B cell (primary cell): ENCODE measurements at regions not wholly inside any gene's neighbourhood (a gene's known extent, or its start where the extent isn't known, plus 50 kb on each side); places are given as distances from the start of the nearest gene placed in this dataset.

Experiments used
- ATAC-seq: fragments of 200-7000 bp; cut with Tn5 transposase; one replicate; pipeline ENCODE4 v1.10.0; 2021; ENCODE audit warnings: low read depth, mild to moderate bottlenecking, moderate number of reproducible peaks, moderate library complexity
- CTCF ChIA-PET: fragments of 350-600 bp; sonication (Branson Sonifier 250); formaldehyde crosslinking; loops from one replicate; lab custom pipeline; 2021; ENCODE audit warnings: antibody characterized with exemption, inconsistent platforms; lab: Charles Lee
- POLR2A ChIA-PET: fragments of 350-600 bp; sonication (Branson Sonifier 250); formaldehyde crosslinking; loops from one replicate; lab custom pipeline; 2021; ENCODE audit warnings: antibody characterized with exemption; lab: Charles Lee
- DNase-seq: peaks from one replicate; pipeline ENCODE4 v3.0.0; 2013
- H2AFZ ChIP-seq: 2 replicates; pipeline ENCODE4 v1.6.1; 2012; ENCODE audit warnings: mild to moderate bottlenecking, low read depth, low read length; ENCODE audit not compliant: insufficient read depth, poor library complexity, severe bottlenecking
- H3K27ac ChIP-seq, 2 donors: 1 replicate in 1 of 2; 2 replicates in 1 of 2; pipeline ENCODE4 v1.5.1; 2012 to 2013; ENCODE audit warnings: low read length in 2 of 2, mild to moderate bottlenecking in 2 of 2, moderate library complexity in 1 of 2
- H3K27me3 ChIP-seq, 4 experiments: fragments of 200-600 bp in 1 of 4; sonication (generic) in 1 of 4; replicated peaks in 1 of 4; 1 replicate in 2 of 4; 2 replicates in 2 of 4; pipeline versions ENCODE4 v1.6.1 to v1.7.0; 2013 to 2016; ENCODE audit warnings: low read length in 3 of 4, mild to moderate bottlenecking in 2 of 4, mixed read lengths in 1 of 4, moderate library complexity in 1 of 4; ENCODE audit not compliant: insufficient read depth in 4 of 4, control insufficient read depth in 3 of 4; ENCODE audit errors: control extremely low read depth in 1 of 4
- H3K36me3 ChIP-seq, 2 experiments: replicated peaks in 1 of 2; 1 replicate in 1 of 2; 2 replicates in 1 of 2; pipeline versions ENCODE4 v1.6.1 to v1.7.1; 2013; ENCODE audit warnings: low read length in 1 of 2; ENCODE audit not compliant: insufficient read depth in 2 of 2, control insufficient read depth in 1 of 2; ENCODE audit errors: control extremely low read depth in 1 of 2, extremely low read depth in 1 of 2
- H3K4me1 ChIP-seq, 2 donors: fragments of 200-600 bp in 1 of 2; sonication (generic) in 1 of 2; 1 replicate in 1 of 2; 2 replicates in 1 of 2; pipeline versions ENCODE4 v1.5.1 to v1.6.1; 2013 to 2017; ENCODE audit warnings: low read length in 2 of 2; ENCODE audit not compliant: control insufficient read depth in 2 of 2, insufficient read depth in 2 of 2
- H3K4me2 ChIP-seq: replicated peaks from 2 replicates; pipeline ENCODE3; 2012; ENCODE audit warnings: mild to moderate bottlenecking, low read depth, low read length; ENCODE audit not compliant: poor library complexity, severe bottlenecking
- H3K4me3 ChIP-seq, 5 experiments: fragments of 200-600 bp in 1 of 5; sonication (generic) in 1 of 5; 1 replicate in 3 of 5; 2 replicates in 2 of 5; pipeline versions ENCODE4 v1.5.1 to v1.7.0; 2011 to 2016; ENCODE audit warnings: low read length in 4 of 5, mild to moderate bottlenecking in 4 of 5, low read depth in 2 of 5, control low read depth in 1 of 5, moderate library complexity in 1 of 5; ENCODE audit not compliant: insufficient read depth in 1 of 5; ENCODE audit errors: control extremely low read depth in 1 of 5, extremely low read depth in 1 of 5
- H3K79me2 ChIP-seq: fragments of 200-600 bp; sonication (generic); one replicate; pipeline ENCODE4 v1.6.0; 2016; ENCODE audit warnings: low read length; ENCODE audit not compliant: control insufficient read depth, insufficient read depth
- H3K9ac ChIP-seq: fragments of 200-600 bp; sonication (generic); 2 replicates; pipeline ENCODE4 v1.6.1; 2017; ENCODE audit warnings: mild to moderate bottlenecking, low read length, moderate library complexity
- H3K9me3 ChIP-seq, 3 donors: one replicate each; pipeline versions ENCODE4 v1.6.1 to v1.7.1; 2013; ENCODE audit warnings: low read length in 2 of 3; ENCODE audit not compliant: control insufficient read depth in 2 of 3, insufficient read depth in 1 of 3; ENCODE audit errors: control extremely low read depth in 1 of 3
- H4K20me1 ChIP-seq: 2 replicates; pipeline ENCODE4 v1.6.0; 2012; ENCODE audit warnings: mild to moderate bottlenecking, low read length; ENCODE audit not compliant: insufficient read depth, control insufficient read depth, poor library complexity, severe bottlenecking
- H3K27ac Mint-ChIP-seq: one replicate; pipeline ENCODE4 v1.8.0; 2021; ENCODE audit warnings: mixed read lengths
- H3K27me3 Mint-ChIP-seq: one replicate; pipeline ENCODE4 v1.8.0; 2021; ENCODE audit warnings: mixed read lengths
- H3K4me1 Mint-ChIP-seq: one replicate; pipeline ENCODE4 v1.8.0; 2021; ENCODE audit warnings: mixed read lengths
- H3K4me3 Mint-ChIP-seq: one replicate; pipeline ENCODE4 v1.8.0; 2021; ENCODE audit warnings: mixed read lengths
- H3K9me3 Mint-ChIP-seq: one replicate; pipeline ENCODE4 v1.8.0; 2022; ENCODE audit warnings: mixed read lengths; ENCODE audit not compliant: insufficient read depth
- EZH2 ChIP-seq: IDR thresholded peaks from 2 replicates; pipeline ENCODE4 v1.6.1; 2012; ENCODE audit warnings: borderline replicate concordance, low read depth, mild to moderate bottlenecking, moderate library complexity, low read length; ENCODE audit not compliant: insufficient read depth, poor library complexity, severe bottlenecking
- WGBS: methylation state at CpG from one replicate; pipeline ENCODE4 v1.1.5; 2013; ENCODE audit warnings: missing lambda C conversion rate; ENCODE audit not compliant: insufficient coverage; 5-methylcytosine and 5-hydroxymethylcytosine counted together
- intact Hi-C: fragments of 100-400 bp; cut with micrococcal nuclease; formaldehyde crosslinking; loops from one replicate; pipeline ENCODE4 v1.10.0; 2022
- TF ChIP-seq, protein P1 (sequence below): fragments of 200-600 bp; IDR thresholded peaks from one replicate; pipeline ENCODE4 v1.8.0; 2022; ENCODE audit warnings: antibody characterized with exemption, mild to moderate bottlenecking

DNA sequence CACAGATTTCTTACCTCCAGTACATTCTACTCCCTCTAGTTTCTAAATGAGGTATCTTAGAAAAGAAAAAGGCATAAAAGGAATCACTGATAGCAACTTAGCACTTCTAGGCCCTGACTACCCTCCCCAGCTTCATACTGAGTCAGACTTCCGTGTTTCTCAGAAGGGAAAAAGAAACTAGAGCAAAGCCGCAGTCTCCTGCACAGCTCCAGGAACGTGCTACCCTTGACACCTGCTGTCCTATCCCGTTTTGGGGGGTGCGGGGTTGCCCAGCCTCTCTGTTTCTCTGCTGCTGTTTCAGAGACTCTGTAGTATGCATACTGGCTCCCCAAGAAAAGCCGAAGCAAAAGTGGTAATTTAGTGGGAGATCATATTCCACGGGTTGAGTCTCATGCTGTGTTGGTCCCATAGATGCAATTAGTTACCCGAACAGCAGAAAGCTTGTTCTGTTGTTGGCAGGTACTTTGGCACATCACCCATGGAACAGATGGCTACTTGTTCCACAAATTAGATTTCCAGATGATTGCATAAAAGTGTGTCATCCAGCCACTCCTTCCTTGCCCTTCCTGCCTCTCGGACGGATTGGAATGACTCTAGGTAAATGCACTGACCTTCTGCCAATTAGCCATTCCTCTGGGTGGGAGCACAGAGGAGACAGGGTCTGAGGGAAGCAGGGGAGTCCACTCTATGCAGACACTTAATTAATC is 438.1 kb downstream of the FUT8 start:
- POLR2A ChIA-PET: interaction anchor here (0.6 kb wide), 1 partner anchor 536 kb away, joined by 8 read pairs; no protein-coding TSS in a partner anchor
- no peak for ATAC-seq
- H3K4me3 ChIP-seq: no peak overlapping the region

DNA sequence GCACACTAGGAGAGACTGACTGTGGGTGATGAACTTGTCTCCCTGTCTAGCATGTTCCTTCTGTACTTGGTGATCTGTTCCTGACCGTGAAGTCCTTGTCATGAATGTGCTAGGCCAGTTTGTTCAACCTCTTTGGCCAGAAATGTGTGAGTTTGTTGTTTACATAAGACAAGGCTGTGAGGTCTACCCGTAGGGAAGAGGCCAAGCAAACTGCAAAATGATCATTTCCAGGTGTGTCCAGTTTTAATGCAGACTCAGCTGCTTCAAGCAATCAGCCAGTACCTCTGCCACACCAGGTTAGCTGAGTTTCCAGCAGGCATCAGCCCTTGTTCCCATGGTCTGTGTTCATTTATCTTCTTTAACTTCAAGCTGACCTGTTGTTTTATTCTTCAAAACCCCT is 440.2 kb downstream of the FUT8 start:
- no peak for ATAC-seq
- H3K27ac ChIP-seq: no peak overlapping the region
- H3K9ac ChIP-seq: no peak overlapping the region
- H3K79me2 ChIP-seq: no peaks in the 10 kb centered on the region
- no peak overlapping the region for H3K4me3 Mint-ChIP-seq
- no peak overlapping the region for H3K4me3 ChIP-seq
- H3K9me3 ChIP-seq: no peaks in the 10 kb centered on the region
- TF ChIP-seq, protein P1, sequence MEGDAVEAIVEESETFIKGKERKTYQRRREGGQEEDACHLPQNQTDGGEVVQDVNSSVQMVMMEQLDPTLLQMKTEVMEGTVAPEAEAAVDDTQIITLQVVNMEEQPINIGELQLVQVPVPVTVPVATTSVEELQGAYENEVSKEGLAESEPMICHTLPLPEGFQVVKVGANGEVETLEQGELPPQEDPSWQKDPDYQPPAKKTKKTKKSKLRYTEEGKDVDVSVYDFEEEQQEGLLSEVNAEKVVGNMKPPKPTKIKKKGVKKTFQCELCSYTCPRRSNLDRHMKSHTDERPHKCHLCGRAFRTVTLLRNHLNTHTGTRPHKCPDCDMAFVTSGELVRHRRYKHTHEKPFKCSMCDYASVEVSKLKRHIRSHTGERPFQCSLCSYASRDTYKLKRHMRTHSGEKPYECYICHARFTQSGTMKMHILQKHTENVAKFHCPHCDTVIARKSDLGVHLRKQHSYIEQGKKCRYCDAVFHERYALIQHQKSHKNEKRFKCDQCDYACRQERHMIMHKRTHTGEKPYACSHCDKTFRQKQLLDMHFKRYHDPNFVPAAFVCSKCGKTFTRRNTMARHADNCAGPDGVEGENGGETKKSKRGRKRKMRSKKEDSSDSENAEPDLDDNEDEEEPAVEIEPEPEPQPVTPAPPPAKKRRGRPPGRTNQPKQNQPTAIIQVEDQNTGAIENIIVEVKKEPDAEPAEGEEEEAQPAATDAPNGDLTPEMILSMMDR: no peak
- no peak for TF ChIP-seq EZH2
- H3K9me3 Mint-ChIP-seq: no peaks in the 10 kb centered on the region
- H3K4me2 ChIP-seq: no peak overlapping the region
- no peaks in the 10 kb centered on the region for H3K36me3 ChIP-seq
- H2AFZ ChIP-seq: no peak overlapping the region
- ChIA-PET POLR2A (no interaction called here), CTCF (no interaction called here)
- intact Hi-C loops: no loop called here
- H3K4me1 Mint-ChIP-seq: peaks cover 4% of the 10 kb centered on the region
- 50% methylated on average over 2 of the region's 2 CpGs for WGBS
- peaks cover 0 to 8% (median 0%) of the 10 kb centered on the region in 4 experiments for H3K27me3 ChIP-seq
- H3K27me3 Mint-ChIP-seq: no peaks in the 10 kb centered on the region
- no peaks in the 10 kb centered on the region for H4K20me1 ChIP-seq
- no peak overlapping the region for H3K27ac Mint-ChIP-seq
- no peaks in the 10 kb centered on the region for H3K4me1 ChIP-seq
- no peak for DNase-seq

More for the DNA sequence above, 438.1 kb downstream of the FUT8 start:
- H3K27ac Mint-ChIP-seq: no peak overlapping the region
- no peak overlapping the region for H3K9ac ChIP-seq
- H3K4me2 ChIP-seq: no peak overlapping the region
- no peaks in the 10 kb centered on the region for H3K27me3 Mint-ChIP-seq
- DNase-seq: no peak
- no peaks in the 10 kb centered on the region for H4K20me1 ChIP-seq
- H3K9me3 Mint-ChIP-seq: peaks cover 2% of the 10 kb centered on the region
- TF ChIP-seq, protein P1: no peak
- no peak for TF ChIP-seq EZH2
- peaks cover 0 to 8% (median 0%) of the 10 kb centered on the region in 4 experiments for H3K27me3 ChIP-seq
- H3K4me1 ChIP-seq: peaks cover 11% of the 10 kb centered on the region in 2 donors
- intact Hi-C loops: no loop called here
- H3K27ac ChIP-seq: no peak overlapping the region
- CTCF ChIA-PET: no interaction called here
- peak overlapping the region; percentile 51 for H2AFZ ChIP-seq
- H3K4me3 Mint-ChIP-seq: no peak overlapping the region
- 74% methylated on average over 9 of the region's 10 CpGs for WGBS
- no peaks in the 10 kb centered on the region for H3K36me3 ChIP-seq
- no peaks in the 10 kb centered on the region for H3K9me3 ChIP-seq
- peaks cover 16% of the 10 kb centered on the region for H3K4me1 Mint-ChIP-seq
- no peaks in the 10 kb centered on the region for H3K79me2 ChIP-seq
